B cell (primary cell): ENCODE measurements at regions not wholly inside any gene's neighbourhood (a gene's known extent, or its start where the extent isn't known, plus 50 kb on each side); places are given as distances from the start of the nearest gene placed in this dataset.

Source experiments
- ATAC-seq: fragments of 200-7000 bp; cut with Tn5 transposase; one replicate; pipeline ENCODE4 v1.10.0; 2021; ENCODE audit warnings: low read depth, mild to moderate bottlenecking, moderate number of reproducible peaks, moderate library complexity
- CTCF ChIA-PET: fragments of 350-600 bp; sonication (Branson Sonifier 250); formaldehyde crosslinking; loops from one replicate; lab custom pipeline; 2021; ENCODE audit warnings: antibody characterized with exemption, inconsistent platforms; lab: Charles Lee
- POLR2A ChIA-PET: fragments of 350-600 bp; sonication (Branson Sonifier 250); formaldehyde crosslinking; loops from one replicate; lab custom pipeline; 2021; ENCODE audit warnings: antibody characterized with exemption; lab: Charles Lee
- DNase-seq: peaks from one replicate; pipeline ENCODE4 v3.0.0; 2013
- H2AFZ ChIP-seq: 2 replicates; pipeline ENCODE4 v1.6.1; 2012; ENCODE audit warnings: mild to moderate bottlenecking, low read depth, low read length; ENCODE audit not compliant: insufficient read depth, poor library complexity, severe bottlenecking
- H3K27ac ChIP-seq, 2 donors: 1 replicate in 1 of 2; 2 replicates in 1 of 2; pipeline ENCODE4 v1.5.1; 2012 to 2013; ENCODE audit warnings: low read length in 2 of 2, mild to moderate bottlenecking in 2 of 2, moderate library complexity in 1 of 2
- H3K27me3 ChIP-seq, 4 experiments: fragments of 200-600 bp in 1 of 4; sonication (generic) in 1 of 4; replicated peaks in 1 of 4; 1 replicate in 2 of 4; 2 replicates in 2 of 4; pipeline versions ENCODE4 v1.6.1 to v1.7.0; 2013 to 2016; ENCODE audit warnings: low read length in 3 of 4, mild to moderate bottlenecking in 2 of 4, mixed read lengths in 1 of 4, moderate library complexity in 1 of 4; ENCODE audit not compliant: insufficient read depth in 4 of 4, control insufficient read depth in 3 of 4; ENCODE audit errors: control extremely low read depth in 1 of 4
- H3K36me3 ChIP-seq, 2 experiments: replicated peaks in 1 of 2; 1 replicate in 1 of 2; 2 replicates in 1 of 2; pipeline versions ENCODE4 v1.6.1 to v1.7.1; 2013; ENCODE audit warnings: low read length in 1 of 2; ENCODE audit not compliant: insufficient read depth in 2 of 2, control insufficient read depth in 1 of 2; ENCODE audit errors: control extremely low read depth in 1 of 2, extremely low read depth in 1 of 2
- H3K4me1 ChIP-seq, 2 donors: fragments of 200-600 bp in 1 of 2; sonication (generic) in 1 of 2; 1 replicate in 1 of 2; 2 replicates in 1 of 2; pipeline versions ENCODE4 v1.5.1 to v1.6.1; 2013 to 2017; ENCODE audit warnings: low read length in 2 of 2; ENCODE audit not compliant: control insufficient read depth in 2 of 2, insufficient read depth in 2 of 2
- H3K4me2 ChIP-seq: replicated peaks from 2 replicates; pipeline ENCODE3; 2012; ENCODE audit warnings: mild to moderate bottlenecking, low read depth, low read length; ENCODE audit not compliant: poor library complexity, severe bottlenecking
- H3K4me3 ChIP-seq, 5 experiments: fragments of 200-600 bp in 1 of 5; sonication (generic) in 1 of 5; 1 replicate in 3 of 5; 2 replicates in 2 of 5; pipeline versions ENCODE4 v1.5.1 to v1.7.0; 2011 to 2016; ENCODE audit warnings: low read length in 4 of 5, mild to moderate bottlenecking in 4 of 5, low read depth in 2 of 5, control low read depth in 1 of 5, moderate library complexity in 1 of 5; ENCODE audit not compliant: insufficient read depth in 1 of 5; ENCODE audit errors: control extremely low read depth in 1 of 5, extremely low read depth in 1 of 5
- H3K79me2 ChIP-seq: fragments of 200-600 bp; sonication (generic); one replicate; pipeline ENCODE4 v1.6.0; 2016; ENCODE audit warnings: low read length; ENCODE audit not compliant: control insufficient read depth, insufficient read depth
- H3K9ac ChIP-seq: fragments of 200-600 bp; sonication (generic); 2 replicates; pipeline ENCODE4 v1.6.1; 2017; ENCODE audit warnings: mild to moderate bottlenecking, low read length, moderate library complexity
- H3K9me3 ChIP-seq, 3 donors: one replicate each; pipeline versions ENCODE4 v1.6.1 to v1.7.1; 2013; ENCODE audit warnings: low read length in 2 of 3; ENCODE audit not compliant: control insufficient read depth in 2 of 3, insufficient read depth in 1 of 3; ENCODE audit errors: control extremely low read depth in 1 of 3
- H4K20me1 ChIP-seq: 2 replicates; pipeline ENCODE4 v1.6.0; 2012; ENCODE audit warnings: mild to moderate bottlenecking, low read length; ENCODE audit not compliant: insufficient read depth, control insufficient read depth, poor library complexity, severe bottlenecking
- H3K27ac Mint-ChIP-seq: one replicate; pipeline ENCODE4 v1.8.0; 2021; ENCODE audit warnings: mixed read lengths
- H3K27me3 Mint-ChIP-seq: one replicate; pipeline ENCODE4 v1.8.0; 2021; ENCODE audit warnings: mixed read lengths
- H3K4me1 Mint-ChIP-seq: one replicate; pipeline ENCODE4 v1.8.0; 2021; ENCODE audit warnings: mixed read lengths
- H3K4me3 Mint-ChIP-seq: one replicate; pipeline ENCODE4 v1.8.0; 2021; ENCODE audit warnings: mixed read lengths
- H3K9me3 Mint-ChIP-seq: one replicate; pipeline ENCODE4 v1.8.0; 2022; ENCODE audit warnings: mixed read lengths; ENCODE audit not compliant: insufficient read depth
- EZH2 ChIP-seq: IDR thresholded peaks from 2 replicates; pipeline ENCODE4 v1.6.1; 2012; ENCODE audit warnings: borderline replicate concordance, low read depth, mild to moderate bottlenecking, moderate library complexity, low read length; ENCODE audit not compliant: insufficient read depth, poor library complexity, severe bottlenecking
- WGBS: methylation state at CpG from one replicate; pipeline ENCODE4 v1.1.5; 2013; ENCODE audit warnings: missing lambda C conversion rate; ENCODE audit not compliant: insufficient coverage; 5-methylcytosine and 5-hydroxymethylcytosine counted together
- intact Hi-C: fragments of 100-400 bp; cut with micrococcal nuclease; formaldehyde crosslinking; loops from one replicate; pipeline ENCODE4 v1.10.0; 2022
- TF ChIP-seq, protein P1 (sequence below): fragments of 200-600 bp; IDR thresholded peaks from one replicate; pipeline ENCODE4 v1.8.0; 2022; ENCODE audit warnings: antibody characterized with exemption, mild to moderate bottlenecking

- Histone ChIP-seq H3K4me3 (no peak overlapping the region), H3K4me1 (no peaks in the 10 kb centered on the region), H4K20me1 (no peaks in the 10 kb centered on the region), H3K36me3 (no peaks in the 10 kb centered on the region), H3K27me3 (no peaks in the 10 kb centered on the region), H3K4me2 (no peak overlapping the region), H3K79me2 (no peaks in the 10 kb centered on the region), H3K27ac (no peak overlapping the region), H2AFZ (no peak overlapping the region), H3K9ac (no peak overlapping the region), H3K9me3 (no peaks in the 10 kb centered on the region)
- peaks cover 2% of the 10 kb centered on the region for H3K9me3 Mint-ChIP-seq
- POLR2A ChIA-PET: no interaction called here
- CTCF ChIA-PET: no interaction called here
- H3K4me3 Mint-ChIP-seq: no peak overlapping the region
- TF ChIP-seq, protein P1, sequence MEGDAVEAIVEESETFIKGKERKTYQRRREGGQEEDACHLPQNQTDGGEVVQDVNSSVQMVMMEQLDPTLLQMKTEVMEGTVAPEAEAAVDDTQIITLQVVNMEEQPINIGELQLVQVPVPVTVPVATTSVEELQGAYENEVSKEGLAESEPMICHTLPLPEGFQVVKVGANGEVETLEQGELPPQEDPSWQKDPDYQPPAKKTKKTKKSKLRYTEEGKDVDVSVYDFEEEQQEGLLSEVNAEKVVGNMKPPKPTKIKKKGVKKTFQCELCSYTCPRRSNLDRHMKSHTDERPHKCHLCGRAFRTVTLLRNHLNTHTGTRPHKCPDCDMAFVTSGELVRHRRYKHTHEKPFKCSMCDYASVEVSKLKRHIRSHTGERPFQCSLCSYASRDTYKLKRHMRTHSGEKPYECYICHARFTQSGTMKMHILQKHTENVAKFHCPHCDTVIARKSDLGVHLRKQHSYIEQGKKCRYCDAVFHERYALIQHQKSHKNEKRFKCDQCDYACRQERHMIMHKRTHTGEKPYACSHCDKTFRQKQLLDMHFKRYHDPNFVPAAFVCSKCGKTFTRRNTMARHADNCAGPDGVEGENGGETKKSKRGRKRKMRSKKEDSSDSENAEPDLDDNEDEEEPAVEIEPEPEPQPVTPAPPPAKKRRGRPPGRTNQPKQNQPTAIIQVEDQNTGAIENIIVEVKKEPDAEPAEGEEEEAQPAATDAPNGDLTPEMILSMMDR: no peak
- no peak for TF ChIP-seq EZH2
- H3K27me3 Mint-ChIP-seq: no peaks in the 10 kb centered on the region
- DNase-seq: no peak
- intact Hi-C loops: no loop called here
- no peak overlapping the region for H3K27ac Mint-ChIP-seq
- no peak for ATAC-seq
- WGBS: no CpG with 5 or more reads among the region's 3 CpGs
- no peaks in the 10 kb centered on the region for H3K4me1 Mint-ChIP-seq
Observed at GRCh38 chr11:81159900-81160299, 1573.8 kb downstream of the FAM181B start.

DNA sequence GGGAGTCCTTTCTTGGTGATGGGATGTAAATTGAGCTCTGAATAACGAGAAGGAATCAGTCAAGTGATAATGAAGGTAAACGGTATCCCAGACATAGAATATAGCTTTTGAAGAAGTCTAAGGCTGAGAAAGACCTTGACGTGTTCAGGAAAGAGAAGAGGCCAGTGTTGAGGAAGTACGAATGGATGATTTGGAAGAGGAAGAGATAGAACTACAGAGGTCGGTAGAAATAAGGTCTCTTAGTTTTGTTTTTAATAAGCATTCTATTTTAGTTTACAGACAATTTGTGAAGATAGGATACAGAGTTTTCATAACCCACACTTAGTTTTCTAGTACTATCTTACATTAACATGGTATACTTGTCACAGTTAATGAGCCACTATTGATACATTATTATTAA, 1598.1 kb downstream of the FAM181B start:
- 72% methylated on average over 4 of the region's 5 CpGs for WGBS
- no peak overlapping the region for H3K4me2 ChIP-seq
- no peaks in the 10 kb centered on the region for H3K36me3 ChIP-seq
- H3K27me3 Mint-ChIP-seq: no peaks in the 10 kb centered on the region
- H3K9me3 Mint-ChIP-seq: no peaks in the 10 kb centered on the region
- no peaks in the 10 kb centered on the region for H3K27me3 ChIP-seq
- no peaks in the 10 kb centered on the region for H3K4me1 ChIP-seq
- H4K20me1 ChIP-seq: no peaks in the 10 kb centered on the region
- no peak for TF ChIP-seq EZH2
- TF ChIP-seq, protein P1: no peak
- no peaks in the 10 kb centered on the region for H3K9me3 ChIP-seq
- no peaks in the 10 kb centered on the region for H3K4me1 Mint-ChIP-seq
- H3K27ac ChIP-seq: no peak overlapping the region
- H3K9ac ChIP-seq: no peak overlapping the region
- ChIA-PET POLR2A (no interaction called here), CTCF (no interaction called here)
- H3K4me3 Mint-ChIP-seq: no peak overlapping the region
- no peak overlapping the region for H2AFZ ChIP-seq
- H3K79me2 ChIP-seq: no peaks in the 10 kb centered on the region
- intact Hi-C loops: no loop called here
- DNase-seq: no peak
- no peak for ATAC-seq
- no peak overlapping the region for H3K4me3 ChIP-seq
- H3K27ac Mint-ChIP-seq: no peak overlapping the region
